WTC11 (cell line): ENCODE measurements at regions not wholly inside any gene's neighbourhood (a gene's known extent, or its start where the extent isn't known, plus 50 kb on each side); places are given as distances from the start of the nearest gene placed in this dataset.

Experiments
- ATAC-seq: fragments of 200-7000 bp; cut with Tn5 transposase; 2 replicates; pipeline ENCODE4 v1.10.0; 2021; ENCODE audit warnings: mild to moderate bottlenecking, moderate library complexity
- CTCF ChIA-PET: fragments of 300-600 bp; sonication (Branson Sonifier 250); formaldehyde crosslinking; loops from one replicate; lab custom pipeline; 2021; ENCODE audit warnings: antibody characterized with exemption; lab: Charles Lee
- POLR2A ChIA-PET: fragments of 350-600 bp; sonication (Branson Sonifier 250); formaldehyde crosslinking; loops from one replicate; lab custom pipeline; 2021; ENCODE audit warnings: antibody characterized with exemption; lab: Charles Lee
- DNase-seq: peaks from one replicate; pipeline ENCODE4 v3.0.0; 2021; ENCODE audit warnings: low spot score
- H3K27ac Mint-ChIP-seq: 2 replicates; pipeline ENCODE4 v1.8.0; 2021; ENCODE audit warnings: mixed read lengths
- H3K27me3 Mint-ChIP-seq: 2 replicates; pipeline ENCODE4 v1.8.0; 2021; ENCODE audit warnings: low read depth, mild to moderate bottlenecking, moderate library complexity, mixed read lengths
- H3K36me3 Mint-ChIP-seq: 2 replicates; pipeline ENCODE4 v1.8.0; 2021; ENCODE audit warnings: mixed read lengths
- H3K4me1 Mint-ChIP-seq: 2 replicates; pipeline ENCODE4 v1.8.0; 2022; ENCODE audit warnings: mixed read lengths
- H3K4me3 Mint-ChIP-seq: 2 replicates; pipeline ENCODE4 v1.8.0; 2021; ENCODE audit warnings: mild to moderate bottlenecking, moderate library complexity, mixed read lengths
- H3K9me3 Mint-ChIP-seq: 2 replicates; pipeline ENCODE4 v1.8.0; 2021; ENCODE audit warnings: mixed read lengths
- ARID4B ChIP-seq: sonication (generic); formaldehyde crosslinking; IDR thresholded peaks from 2 replicates; pipeline ENCODE4 v1.8.0; 2023; ENCODE audit warnings: missing genetic modification reagents, mild to moderate bottlenecking, borderline replicate concordance
- ATF1 ChIP-seq: sonication (generic); formaldehyde crosslinking; IDR thresholded peaks from 2 replicates; pipeline ENCODE4 v1.8.1; 2023; ENCODE audit warnings: mild to moderate bottlenecking, moderate library complexity, missing genetic modification reagents
- ETV6 ChIP-seq: sonication (generic); formaldehyde crosslinking; IDR thresholded peaks from 2 replicates; pipeline ENCODE4 v1.8.1; 2022; ENCODE audit warnings: mild to moderate bottlenecking, missing genetic modification reagents
- FOXP1 ChIP-seq: sonication (generic); formaldehyde crosslinking; IDR thresholded peaks from 2 replicates; pipeline ENCODE4 v1.8.0; 2022; ENCODE audit warnings: missing genetic modification reagents, mild to moderate bottlenecking, moderate library complexity, borderline replicate concordance
- GABPB1 ChIP-seq: sonication (generic); formaldehyde crosslinking; IDR thresholded peaks from 2 replicates; pipeline ENCODE4 v1.8.1; 2023; ENCODE audit warnings: mild to moderate bottlenecking, missing genetic modification reagents
- GRHL2 ChIP-seq: fragments of 250-450 bp; sonication (Bioruptor Pico); IDR thresholded peaks from 2 replicates; pipeline ENCODE4 v1.8.0; 2022; ENCODE audit warnings: mild to moderate bottlenecking, moderate library complexity; ENCODE audit not compliant: insufficient replicate concordance, severe bottlenecking
- GTF2I ChIP-seq: fragments of 250-450 bp; sonication (Bioruptor Pico); conservative IDR thresholded peaks from 2 replicates; pipeline ENCODE4 v1.4.0; 2021; ENCODE audit warnings: mild to moderate bottlenecking
- HMGA2 ChIP-seq: fragments of 250-450 bp; sonication (Bioruptor Pico); IDR thresholded peaks from 2 replicates; pipeline ENCODE4 v1.4.0; 2021; ENCODE audit warnings: mild to moderate bottlenecking, moderate library complexity
- NFE2L1 ChIP-seq: sonication (generic); formaldehyde crosslinking; IDR thresholded peaks from 2 replicates; pipeline ENCODE4 v1.8.1; 2023; ENCODE audit warnings: missing genetic modification reagents
- RELA ChIP-seq: sonication (generic); formaldehyde crosslinking; IDR thresholded peaks from 2 replicates; pipeline ENCODE4 v1.8.1; 2022; ENCODE audit warnings: missing genetic modification reagents, mild to moderate bottlenecking, borderline replicate concordance
- SMAD4 ChIP-seq: sonication (generic); formaldehyde crosslinking; IDR thresholded peaks from 2 replicates; pipeline ENCODE4 v1.8.0; 2022; ENCODE audit warnings: mild to moderate bottlenecking, missing genetic modification reagents
- ZNF219 ChIP-seq: sonication (generic); formaldehyde crosslinking; IDR thresholded peaks from 2 replicates; pipeline ENCODE4 v1.8.0; 2023; ENCODE audit warnings: missing genetic modification reagents, mild to moderate bottlenecking, borderline replicate concordance
- ZNF416 ChIP-seq: fragments of 250-450 bp; sonication (Bioruptor Pico); IDR thresholded peaks from 2 replicates; pipeline ENCODE4 v1.9.0; 2021; ENCODE audit warnings: mild to moderate bottlenecking, inconsistent platforms
- TF ChIP-seq, protein P1 (sequence below): sonication (generic); formaldehyde crosslinking; IDR thresholded peaks from 2 replicates; pipeline ENCODE4 v1.8.1; 2022; ENCODE audit warnings: mild to moderate bottlenecking, missing genetic modification reagents, moderate library complexity, borderline replicate concordance
- TF ChIP-seq, protein P2 (sequence below): sonication (generic); formaldehyde crosslinking; conservative IDR thresholded peaks from 2 replicates; pipeline ENCODE4 v1.8.1; 2023; ENCODE audit warnings: mild to moderate bottlenecking, low read depth, missing genetic modification reagents, moderate library complexity
- TF ChIP-seq, protein P3 (sequence below): sonication (generic); formaldehyde crosslinking; IDR thresholded peaks from 2 replicates; pipeline ENCODE4 v1.8.0; 2022; ENCODE audit warnings: mild to moderate bottlenecking, missing genetic modification reagents
- TF ChIP-seq, protein P4 (sequence below): sonication (generic); formaldehyde crosslinking; IDR thresholded peaks from 2 replicates; pipeline ENCODE4 v1.8.1; 2022; ENCODE audit warnings: low read depth, missing genetic modification reagents, borderline replicate concordance
- TF ChIP-seq, protein P5 (sequence below): sonication (generic); formaldehyde crosslinking; IDR thresholded peaks from 2 replicates; pipeline ENCODE4 v1.8.0; 2022; ENCODE audit warnings: mild to moderate bottlenecking, missing genetic modification reagents
- TF ChIP-seq, protein P6 (sequence below): fragments of 250-450 bp; sonication (Bioruptor Pico); IDR thresholded peaks from 2 replicates; pipeline ENCODE4 v1.9.0; 2021; ENCODE audit warnings: moderate library complexity, mild to moderate bottlenecking, inconsistent platforms, borderline replicate concordance
- TF ChIP-seq, protein P7 (sequence below): fragments of 250-450 bp; sonication (Bioruptor Pico); conservative IDR thresholded peaks from 2 replicates; pipeline ENCODE4 v1.9.0; 2021; ENCODE audit warnings: mild to moderate bottlenecking

GRCh38 chr13:67855741-67856238 lies 625.7 kb upstream of the PCDH9 start:
- TF ChIP-seq SMAD4 (CRISPR knock-in tag) = no peak
- TF ChIP-seq ATF1 = no peak
- TF ChIP-seq, protein P1, sequence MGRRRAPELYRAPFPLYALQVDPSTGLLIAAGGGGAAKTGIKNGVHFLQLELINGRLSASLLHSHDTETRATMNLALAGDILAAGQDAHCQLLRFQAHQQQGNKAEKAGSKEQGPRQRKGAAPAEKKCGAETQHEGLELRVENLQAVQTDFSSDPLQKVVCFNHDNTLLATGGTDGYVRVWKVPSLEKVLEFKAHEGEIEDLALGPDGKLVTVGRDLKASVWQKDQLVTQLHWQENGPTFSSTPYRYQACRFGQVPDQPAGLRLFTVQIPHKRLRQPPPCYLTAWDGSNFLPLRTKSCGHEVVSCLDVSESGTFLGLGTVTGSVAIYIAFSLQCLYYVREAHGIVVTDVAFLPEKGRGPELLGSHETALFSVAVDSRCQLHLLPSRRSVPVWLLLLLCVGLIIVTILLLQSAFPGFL (CRISPR knock-in tag) = no peak
- no peak for TF ChIP-seq ETV6 (CRISPR knock-in tag)
- no peak for TF ChIP-seq ZNF416
- TF ChIP-seq, protein P2, sequence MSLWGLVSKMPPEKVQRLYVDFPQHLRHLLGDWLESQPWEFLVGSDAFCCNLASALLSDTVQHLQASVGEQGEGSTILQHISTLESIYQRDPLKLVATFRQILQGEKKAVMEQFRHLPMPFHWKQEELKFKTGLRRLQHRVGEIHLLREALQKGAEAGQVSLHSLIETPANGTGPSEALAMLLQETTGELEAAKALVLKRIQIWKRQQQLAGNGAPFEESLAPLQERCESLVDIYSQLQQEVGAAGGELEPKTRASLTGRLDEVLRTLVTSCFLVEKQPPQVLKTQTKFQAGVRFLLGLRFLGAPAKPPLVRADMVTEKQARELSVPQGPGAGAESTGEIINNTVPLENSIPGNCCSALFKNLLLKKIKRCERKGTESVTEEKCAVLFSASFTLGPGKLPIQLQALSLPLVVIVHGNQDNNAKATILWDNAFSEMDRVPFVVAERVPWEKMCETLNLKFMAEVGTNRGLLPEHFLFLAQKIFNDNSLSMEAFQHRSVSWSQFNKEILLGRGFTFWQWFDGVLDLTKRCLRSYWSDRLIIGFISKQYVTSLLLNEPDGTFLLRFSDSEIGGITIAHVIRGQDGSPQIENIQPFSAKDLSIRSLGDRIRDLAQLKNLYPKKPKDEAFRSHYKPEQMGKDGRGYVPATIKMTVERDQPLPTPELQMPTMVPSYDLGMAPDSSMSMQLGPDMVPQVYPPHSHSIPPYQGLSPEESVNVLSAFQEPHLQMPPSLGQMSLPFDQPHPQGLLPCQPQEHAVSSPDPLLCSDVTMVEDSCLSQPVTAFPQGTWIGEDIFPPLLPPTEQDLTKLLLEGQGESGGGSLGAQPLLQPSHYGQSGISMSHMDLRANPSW (CRISPR knock-in tag) = no peak
- no peak for TF ChIP-seq RELA (CRISPR knock-in tag)
- TF ChIP-seq, protein P3, sequence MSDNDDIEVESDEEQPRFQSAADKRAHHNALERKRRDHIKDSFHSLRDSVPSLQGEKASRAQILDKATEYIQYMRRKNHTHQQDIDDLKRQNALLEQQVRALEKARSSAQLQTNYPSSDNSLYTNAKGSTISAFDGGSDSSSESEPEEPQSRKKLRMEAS = no peak
- TF ChIP-seq, protein P4, sequence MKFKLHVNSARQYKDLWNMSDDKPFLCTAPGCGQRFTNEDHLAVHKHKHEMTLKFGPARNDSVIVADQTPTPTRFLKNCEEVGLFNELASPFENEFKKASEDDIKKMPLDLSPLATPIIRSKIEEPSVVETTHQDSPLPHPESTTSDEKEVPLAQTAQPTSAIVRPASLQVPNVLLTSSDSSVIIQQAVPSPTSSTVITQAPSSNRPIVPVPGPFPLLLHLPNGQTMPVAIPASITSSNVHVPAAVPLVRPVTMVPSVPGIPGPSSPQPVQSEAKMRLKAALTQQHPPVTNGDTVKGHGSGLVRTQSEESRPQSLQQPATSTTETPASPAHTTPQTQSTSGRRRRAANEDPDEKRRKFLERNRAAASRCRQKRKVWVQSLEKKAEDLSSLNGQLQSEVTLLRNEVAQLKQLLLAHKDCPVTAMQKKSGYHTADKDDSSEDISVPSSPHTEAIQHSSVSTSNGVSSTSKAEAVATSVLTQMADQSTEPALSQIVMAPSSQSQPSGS (CRISPR knock-in tag) = no peak
- TF ChIP-seq, protein P5, sequence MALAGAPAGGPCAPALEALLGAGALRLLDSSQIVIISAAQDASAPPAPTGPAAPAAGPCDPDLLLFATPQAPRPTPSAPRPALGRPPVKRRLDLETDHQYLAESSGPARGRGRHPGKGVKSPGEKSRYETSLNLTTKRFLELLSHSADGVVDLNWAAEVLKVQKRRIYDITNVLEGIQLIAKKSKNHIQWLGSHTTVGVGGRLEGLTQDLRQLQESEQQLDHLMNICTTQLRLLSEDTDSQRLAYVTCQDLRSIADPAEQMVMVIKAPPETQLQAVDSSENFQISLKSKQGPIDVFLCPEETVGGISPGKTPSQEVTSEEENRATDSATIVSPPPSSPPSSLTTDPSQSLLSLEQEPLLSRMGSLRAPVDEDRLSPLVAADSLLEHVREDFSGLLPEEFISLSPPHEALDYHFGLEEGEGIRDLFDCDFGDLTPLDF (CRISPR knock-in tag) = no peak
- TF ChIP-seq GABPB1 (CRISPR knock-in tag) = no peak
- no peak for TF ChIP-seq ZNF219 (CRISPR knock-in tag)
- no peak for TF ChIP-seq GRHL2 (CRISPR knock-in tag)
- no peak for TF ChIP-seq FOXP1 (CRISPR knock-in tag)
- TF ChIP-seq HMGA2 = no peak
- TF ChIP-seq, protein P6, sequence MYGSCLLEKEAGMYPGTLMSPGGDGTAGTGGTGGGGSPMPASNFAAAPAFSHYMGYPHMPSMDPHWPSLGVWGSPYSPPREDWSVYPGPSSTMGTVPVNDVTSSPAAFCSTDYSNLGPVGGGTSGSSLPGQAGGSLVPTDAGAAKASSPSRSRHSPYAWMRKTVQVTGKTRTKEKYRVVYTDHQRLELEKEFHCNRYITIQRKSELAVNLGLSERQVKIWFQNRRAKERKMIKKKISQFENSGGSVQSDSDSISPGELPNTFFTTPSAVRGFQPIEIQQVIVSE (CRISPR knock-in tag) = no peak
- TF ChIP-seq NFE2L1 (CRISPR knock-in tag) = no peak
- ChIA-PET CTCF (no interaction called here), POLR2A (no interaction called here)
- Mint-ChIP-seq H3K9me3 (no peaks in the 10 kb centered on the region), H3K36me3 (no peaks in the 10 kb centered on the region), H3K4me1 (peaks cover 26% of the 10 kb centered on the region), H3K27ac (no peak overlapping the region), H3K4me3 (no peak overlapping the region), H3K27me3 (no peaks in the 10 kb centered on the region)
- no peak for DNase-seq
- ATAC-seq = no peak

GRCh38 chr13:67854990-67855389 lies 624.9 kb upstream of the PCDH9 start:
- H3K4me1 Mint-ChIP-seq = peaks cover 19% of the 10 kb centered on the region
- H3K27me3 Mint-ChIP-seq = no peaks in the 10 kb centered on the region
- ATAC-seq = no peak
- CTCF ChIA-PET = no interaction called here
- POLR2A ChIA-PET = no interaction called here
- no peaks in the 10 kb centered on the region for H3K36me3 Mint-ChIP-seq
- no peaks in the 10 kb centered on the region for H3K9me3 Mint-ChIP-seq
- DNase-seq = no peak
- H3K27ac Mint-ChIP-seq = no peak overlapping the region
- no peak overlapping the region for H3K4me3 Mint-ChIP-seq
- TF ChIP-seq, protein P7, sequence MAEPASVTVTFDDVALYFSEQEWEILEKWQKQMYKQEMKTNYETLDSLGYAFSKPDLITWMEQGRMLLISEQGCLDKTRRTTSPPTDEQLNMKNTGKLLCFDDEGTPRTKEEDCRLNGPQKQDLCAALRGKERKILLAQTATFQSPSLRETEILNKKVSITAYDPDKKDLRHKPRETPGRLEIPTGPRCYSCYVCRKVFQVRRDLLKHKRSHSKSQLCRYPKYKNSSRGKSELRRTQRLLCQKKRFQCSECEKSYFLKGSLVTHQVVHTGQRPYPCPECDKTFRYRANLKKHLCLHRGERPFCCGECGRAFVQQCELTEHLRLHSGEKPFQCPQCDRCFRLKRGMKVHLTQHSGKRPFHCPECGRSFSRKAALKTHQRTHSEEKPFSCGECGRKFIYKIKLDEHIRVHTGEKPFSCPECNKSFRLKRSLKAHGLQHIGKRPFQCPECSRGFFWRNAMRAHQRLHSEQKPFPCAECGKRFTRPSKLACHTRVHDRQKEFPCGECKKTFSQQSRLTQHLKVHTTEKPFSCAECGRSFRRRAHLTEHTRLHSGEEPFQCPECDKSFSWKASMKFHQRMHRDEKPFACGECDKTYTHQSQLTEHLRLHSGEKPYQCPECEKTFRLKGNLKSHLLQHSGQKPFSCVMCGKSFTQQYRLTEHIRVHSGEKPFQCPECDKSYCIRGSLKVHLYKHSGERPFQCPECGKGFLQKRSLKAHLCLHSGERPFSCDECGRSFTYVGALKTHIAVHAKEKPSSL (CRISPR knock-in tag) = no peak
- TF ChIP-seq ARID4B (no peak), GTF2I (no peak)
- TF ChIP-seq, protein P1 (CRISPR knock-in tag) = no peak
